ENCODE measurements at regions not wholly inside any gene's neighbourhood (a gene's known extent, or its start where the extent isn't known, plus 50 kb on each side); places are given as distances from the start of the nearest gene placed in this dataset.

- DNase-seq (ENCODE audit: low spot score): no peak
Observed at GRCh38 chr15:35857567-35858226, 311.7 kb upstream of the DPH6 start.

GRCh38 chr15:35858707-35859106 lies 312.7 kb upstream of the DPH6 start:
- no peak for DNase-seq (ENCODE audit: low spot score)

GRCh38 chr15:35863655-35864054 lies 317.7 kb upstream of the DPH6 start:
- no peak for DNase-seq (ENCODE audit: low spot score)

GRCh38 chr15:35867356-35867755 lies 321.4 kb upstream of the DPH6 start:
- no peak for DNase-seq (ENCODE audit: low spot score)

GRCh38 chr15:35871282-35871681 lies 325.3 kb upstream of the DPH6 start:
- no peak for DNase-seq (ENCODE audit: low spot score)

- DNase-seq (ENCODE audit: low spot score): no peak
Observed at GRCh38 chr15:35871812-35872211, 325.8 kb upstream of the DPH6 start.

- DNase-seq (ENCODE audit: low spot score): no peak
Observed at GRCh38 chr15:35872577-35872976, 326.6 kb upstream of the DPH6 start.

- DNase-seq (ENCODE audit: low spot score): no peak
Observed at GRCh38 chr15:35874260-35874905, 328.4 kb upstream of the DPH6 start.

- DNase-seq (ENCODE audit: low spot score): no peak
Observed at GRCh38 chr15:35876762-35877161, 330.8 kb upstream of the DPH6 start.

GRCh38 chr15:35880896-35881295 lies 334.9 kb upstream of the DPH6 start:
- DNase-seq (ENCODE audit: low spot score): no peak

- no peak for DNase-seq (ENCODE audit: low spot score)
Observed at GRCh38 chr15:35885870-35886269, 339.9 kb upstream of the DPH6 start.

GRCh38 chr15:35886765-35887164 lies 340.8 kb upstream of the DPH6 start:
- no peak for DNase-seq (ENCODE audit: low spot score)

- no peak for DNase-seq (ENCODE audit: low spot score)
Observed at GRCh38 chr15:35888815-35889214, 342.9 kb upstream of the DPH6 start.

GRCh38 chr15:35907511-35907910 lies 361.5 kb upstream of the DPH6 start:
- DNase-seq (ENCODE audit: low spot score): no peak

GRCh38 chr15:35909414-35909813 lies 363.4 kb upstream of the DPH6 start:
- DNase-seq (ENCODE audit: low spot score): no peak

GRCh38 chr15:35910227-35910626 lies 364.3 kb upstream of the DPH6 start:
- DNase-seq (ENCODE audit: low spot score): no peak

- no peak for DNase-seq (ENCODE audit: low spot score)
Observed at GRCh38 chr15:35911052-35911777, 365.2 kb upstream of the DPH6 start.

- DNase-seq (ENCODE audit: low spot score): no peak
Observed at GRCh38 chr15:35912196-35912595, 366.2 kb upstream of the DPH6 start.

GRCh38 chr15:35914573-35914972 lies 368.6 kb upstream of the DPH6 start:
- no peak for DNase-seq (ENCODE audit: low spot score)

- DNase-seq (ENCODE audit: low spot score): no peak
Observed at GRCh38 chr15:35921046-35921445, 375.1 kb upstream of the DPH6 start.

GRCh38 chr15:35925275-35926006 lies 379.5 kb upstream of the DPH6 start:
- no peak for DNase-seq (ENCODE audit: low spot score)

GRCh38 chr15:35926007-35926380 lies 380.0 kb upstream of the DPH6 start:
- DNase-seq (ENCODE audit: low spot score): no peak

GRCh38 chr15:35928847-35929246 lies 382.9 kb upstream of the DPH6 start:
- DNase-seq (ENCODE audit: low spot score): no peak

Data from D341Med (cell line).